T-helper 9 cell (primary cell): ENCODE measurements at regions not wholly inside any gene's neighbourhood (a gene's known extent, or its start where the extent isn't known, plus 50 kb on each side); places are given as distances from the start of the nearest gene placed in this dataset.
"Not testable (repeated sequence)": the region's sequence is repeated elsewhere in the genome, so short reads cannot be mapped to it uniquely, and the experiment has no call there.

Source experiments
- DNase-seq: peaks from one replicate; pipeline ENCODE4 v3.0.0-alpha.2; 2020

GRCh38 chr13:76609643-76610042 is 276.6 kb downstream of the KCTD12 start:
- no peak for DNase-seq

GRCh38 chr13:76607866-76608265 is 278.3 kb downstream of the KCTD12 start:
- DNase-seq: no peak

GRCh38 chr13:76600081-76600480 is 286.1 kb downstream of the KCTD12 start:
- DNase-seq: no peak

GRCh38 chr13:76597868-76598267 is 288.3 kb downstream of the KCTD12 start:
- DNase-seq: no peak

GRCh38 chr13:76596216-76596615 is 290.0 kb downstream of the KCTD12 start:
- no peak for DNase-seq

- DNase-seq: no peak
Observed at GRCh38 chr13:76594435-76594834, 291.8 kb downstream of the KCTD12 start.

GRCh38 chr13:76586842-76587241 is 299.4 kb downstream of the KCTD12 start:
- no peak for DNase-seq

- no peak for DNase-seq
Observed at GRCh38 chr13:76579701-76580100, 306.5 kb downstream of the KCTD12 start.

- DNase-seq: not testable (repeated sequence)
Observed at GRCh38 chr13:76575634-76576033, 310.6 kb downstream of the KCTD12 start.

- no peak for DNase-seq
Observed at GRCh38 chr13:76570510-76570971, 315.7 kb downstream of the KCTD12 start.

GRCh38 chr13:76556627-76557026 is 329.6 kb downstream of the KCTD12 start:
- DNase-seq: no peak

- DNase-seq: no peak
Observed at GRCh38 chr13:76552807-76553206, 333.4 kb downstream of the KCTD12 start.

GRCh38 chr13:76552041-76552772 is 334.0 kb downstream of the KCTD12 start:
- DNase-seq: no peak

GRCh38 chr13:76542176-76542575 is 344.0 kb downstream of the KCTD12 start:
- no peak for DNase-seq

GRCh38 chr13:76538004-76538403 is 348.2 kb downstream of the KCTD12 start:
- DNase-seq: no peak

- no peak for DNase-seq
Observed at GRCh38 chr13:76533251-76533650, 353.0 kb downstream of the KCTD12 start.

GRCh38 chr13:76527041-76527440 is 359.2 kb downstream of the KCTD12 start:
- no peak for DNase-seq

GRCh38 chr13:76523740-76524340 is 362.4 kb downstream of the KCTD12 start:
- no peak for DNase-seq

- DNase-seq: no peak
Observed at GRCh38 chr13:76522083-76522755, 364.0 kb downstream of the KCTD12 start.

- no peak for DNase-seq
Observed at GRCh38 chr13:76519685-76520084, 366.5 kb downstream of the KCTD12 start.

- no peak for DNase-seq
Observed at GRCh38 chr13:76516586-76516985, 369.6 kb downstream of the KCTD12 start.

GRCh38 chr13:76516013-76516412 is 370.2 kb downstream of the KCTD12 start:
- no peak for DNase-seq

- no peak for DNase-seq
Observed at GRCh38 chr13:76512721-76513145, 373.5 kb downstream of the KCTD12 start.

GRCh38 chr13:76505437-76505836 is 380.8 kb downstream of the KCTD12 start:
- DNase-seq: no peak
